ENCODE measurements at regions not wholly inside any gene's neighbourhood (a gene's known extent, or its start where the extent isn't known, plus 50 kb on each side); places are given as distances from the start of the nearest gene placed in this dataset.
"Not testable (repeated sequence)": the region's sequence is repeated elsewhere in the genome, so short reads cannot be mapped to it uniquely, and the experiment has no call there.

- no peak for DNase-seq (ENCODE audit: low spot score)
Observed at GRCh38 chr7:106448992-106449859, 164.4 kb upstream of the NAMPT start.

DNA sequence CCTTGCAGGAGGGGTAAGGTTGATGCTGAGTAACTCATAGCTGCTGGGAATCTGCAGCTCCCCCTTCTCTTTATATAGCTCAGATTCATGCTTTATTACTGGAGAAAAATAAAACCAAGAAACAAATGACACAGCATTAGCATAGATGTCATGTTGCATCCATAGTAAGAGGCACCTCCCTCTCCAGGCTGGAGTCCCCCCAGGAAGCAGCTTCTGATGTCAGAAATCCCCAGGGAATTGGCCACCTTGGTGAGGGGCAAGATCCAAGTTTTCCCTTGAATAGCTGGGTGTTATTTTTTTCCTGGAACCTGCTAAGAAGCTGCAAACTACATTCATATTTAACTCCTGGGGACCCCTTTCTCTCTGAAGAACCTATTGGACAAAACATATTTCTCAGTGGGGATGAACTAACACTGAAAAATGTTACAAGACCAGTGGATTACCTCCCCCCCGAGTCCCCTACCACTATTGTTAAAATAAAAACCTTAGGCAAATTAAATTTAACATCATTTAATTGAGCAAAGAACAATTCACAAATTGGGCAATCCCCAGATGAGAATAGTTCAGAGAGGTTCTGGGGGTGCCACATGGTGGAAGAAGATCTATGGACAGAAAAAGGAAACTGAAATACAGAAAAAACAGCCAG lies 163.7 kb upstream of the NAMPT start:
- DNase-seq (ENCODE audit: low spot score) = no peak

GRCh38 chr7:106447318-106447847 lies 162.6 kb upstream of the NAMPT start:
- DNase-seq (ENCODE audit: low spot score) = no peak

GRCh38 chr7:106445366-106445765 lies 160.6 kb upstream of the NAMPT start:
- DNase-seq (ENCODE audit: low spot score) = not testable (repeated sequence)

DNA sequence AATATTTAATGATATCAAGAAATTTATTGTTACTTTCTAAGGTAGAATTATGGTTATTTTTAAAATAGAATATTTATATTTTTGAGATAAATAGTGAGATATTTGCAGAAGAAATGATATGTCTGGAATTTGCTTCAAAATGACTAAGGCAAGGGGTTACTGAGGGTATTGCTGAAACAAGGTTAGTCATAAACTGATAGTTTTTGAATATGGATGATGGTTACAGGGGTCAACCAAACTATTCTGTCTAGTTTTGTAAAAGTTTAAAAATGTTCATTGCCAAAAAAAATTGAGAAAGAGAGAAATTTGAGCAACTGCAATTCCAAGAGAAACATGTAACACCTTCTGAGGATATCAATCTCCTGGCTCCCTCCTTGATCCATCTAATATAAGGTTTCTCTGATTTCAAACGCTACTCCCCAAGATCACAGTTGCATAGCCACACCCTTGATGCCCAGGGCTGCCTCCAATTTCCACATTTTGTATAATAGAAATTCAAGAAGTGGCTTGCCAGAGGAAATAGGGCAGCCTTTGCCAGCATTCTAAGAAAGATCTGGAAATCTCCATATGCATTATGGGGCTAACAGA lies 159.4 kb upstream of the NAMPT start:
- no peak for DNase-seq (ENCODE audit: low spot score)

- DNase-seq (ENCODE audit: low spot score) = no peak
Observed at GRCh38 chr7:106443156-106443555, 158.4 kb upstream of the NAMPT start.

- no peak for DNase-seq (ENCODE audit: low spot score)
Observed at GRCh38 chr7:106442476-106442875, 157.7 kb upstream of the NAMPT start.

- not testable (repeated sequence) for DNase-seq (ENCODE audit: low spot score)
Observed at GRCh38 chr7:106441343-106441742, 156.6 kb upstream of the NAMPT start.

DNA sequence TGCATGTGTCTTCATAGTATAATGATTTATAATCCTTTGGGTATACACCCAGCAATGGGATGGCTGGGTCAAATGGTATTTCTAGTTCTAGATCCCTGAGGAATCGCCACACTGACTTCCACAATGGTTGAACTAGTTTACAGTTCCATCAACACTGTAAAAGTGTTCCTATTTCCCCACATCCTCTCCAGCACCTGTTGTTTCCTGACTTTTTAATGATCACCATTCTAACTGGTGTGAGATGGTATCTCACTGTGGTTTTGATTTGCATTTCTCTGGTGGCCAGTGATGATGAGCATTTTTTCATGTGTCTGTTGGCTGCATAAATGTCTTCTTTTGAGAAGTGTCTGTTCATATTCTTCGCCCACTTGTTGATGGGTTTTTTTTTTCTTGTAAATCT lies 152.2 kb upstream of the NAMPT start:
- not testable (repeated sequence) for DNase-seq (ENCODE audit: low spot score)

DNA sequence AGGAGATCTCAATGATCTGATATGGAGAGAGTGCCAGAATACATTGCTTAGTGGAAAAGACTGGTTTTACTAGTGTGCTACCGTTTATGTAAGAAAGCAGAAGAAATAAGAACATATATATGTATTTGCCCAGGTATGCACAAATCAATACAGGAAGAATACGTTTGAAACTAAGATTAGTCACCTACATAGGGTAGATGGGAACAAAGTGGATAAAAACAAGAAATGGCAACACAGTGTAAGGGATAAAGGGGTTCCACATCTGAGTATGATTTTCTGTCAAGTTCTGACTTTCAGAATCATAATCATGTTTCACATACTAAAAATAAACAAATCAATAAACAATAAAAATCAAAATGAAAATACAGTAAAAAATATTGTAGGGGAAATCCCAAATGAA lies 148.6 kb upstream of the NAMPT start:
- no peak for DNase-seq (ENCODE audit: low spot score)

DNA sequence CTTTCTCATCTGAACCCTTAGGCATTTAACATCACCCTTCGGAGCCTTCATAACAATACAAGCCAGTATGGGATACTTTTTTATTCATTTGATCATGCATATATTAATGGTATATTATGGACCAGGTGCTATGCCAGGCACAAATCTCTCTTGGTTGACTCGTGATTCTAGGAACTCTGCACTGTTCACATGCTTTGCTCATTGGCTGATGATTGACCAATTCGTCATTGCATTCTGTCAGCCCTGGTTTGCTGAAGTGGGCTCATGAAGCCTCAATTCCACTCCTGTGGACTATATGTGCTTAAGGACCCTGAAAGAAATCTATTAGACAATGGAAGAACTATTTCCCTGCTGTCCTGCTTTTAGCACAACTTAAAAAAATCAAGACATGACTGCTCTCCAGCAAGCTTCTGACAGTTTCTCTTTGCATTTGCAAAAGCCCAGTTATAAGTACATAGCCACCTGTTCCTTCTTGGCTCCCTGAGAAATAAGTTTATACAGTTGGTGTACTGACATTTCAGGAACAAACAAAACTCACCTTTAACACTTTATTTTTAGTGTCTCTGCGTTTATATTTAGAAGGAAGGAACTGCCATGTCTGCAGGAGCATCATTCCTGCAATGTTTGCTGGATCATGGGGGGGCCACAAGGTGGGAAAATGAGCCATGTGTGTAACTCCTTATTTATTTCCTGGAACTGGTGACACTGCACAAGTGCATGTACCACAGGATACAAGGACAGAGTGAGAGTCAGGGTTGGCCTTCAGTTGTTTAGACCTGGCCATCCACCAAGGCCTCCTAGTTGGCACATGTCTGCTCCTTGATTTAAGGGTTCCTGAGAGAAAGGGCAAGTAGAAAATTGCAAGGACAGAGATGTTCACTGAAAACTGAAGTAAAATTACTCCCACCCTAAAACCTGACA lies 146.0 kb upstream of the NAMPT start:
- DNase-seq (ENCODE audit: low spot score) = no peak

- no peak for DNase-seq (ENCODE audit: low spot score)
Observed at GRCh38 chr7:106430103-106430502, 145.3 kb upstream of the NAMPT start.

GRCh38 chr7:106426803-106427202 lies 142.0 kb upstream of the NAMPT start:
- no peak for DNase-seq (ENCODE audit: low spot score)

- peak; percentile 49 for DNase-seq (ENCODE audit: low spot score)
Observed at GRCh38 chr7:106425017-106425719, 140.4 kb upstream of the NAMPT start.

DNA sequence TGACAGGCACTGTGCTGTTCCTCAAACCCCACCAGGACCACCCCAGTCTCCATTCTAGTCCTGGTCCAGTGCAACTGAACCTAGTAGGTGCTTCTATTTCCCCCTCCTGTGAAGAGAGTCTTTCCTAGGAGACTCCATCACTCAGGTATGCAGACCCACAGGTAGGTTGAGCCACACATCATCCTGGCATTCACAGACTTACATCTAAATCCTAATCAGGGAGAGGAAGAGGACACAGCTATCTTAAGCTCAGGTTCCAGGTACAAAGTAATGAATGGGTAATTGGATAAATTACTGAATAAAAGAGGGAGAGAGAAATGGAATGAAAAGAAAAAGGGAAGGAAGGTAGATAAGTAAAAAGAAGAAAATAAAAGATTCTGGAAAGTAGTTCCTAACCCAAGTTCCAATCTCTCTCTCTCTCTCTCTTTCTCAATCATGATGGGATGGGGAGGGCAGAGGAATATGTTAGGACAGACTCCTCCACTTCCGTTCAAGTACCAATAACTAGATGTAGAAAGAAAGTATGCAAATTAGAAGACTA lies 139.8 kb upstream of the NAMPT start:
- no peak for DNase-seq (ENCODE audit: low spot score)

- DNase-seq (ENCODE audit: low spot score) = no peak
Observed at GRCh38 chr7:106423821-106424475, 139.2 kb upstream of the NAMPT start.

GRCh38 chr7:106423111-106423510 lies 138.3 kb upstream of the NAMPT start:
- DNase-seq (ENCODE audit: low spot score) = no peak

DNA sequence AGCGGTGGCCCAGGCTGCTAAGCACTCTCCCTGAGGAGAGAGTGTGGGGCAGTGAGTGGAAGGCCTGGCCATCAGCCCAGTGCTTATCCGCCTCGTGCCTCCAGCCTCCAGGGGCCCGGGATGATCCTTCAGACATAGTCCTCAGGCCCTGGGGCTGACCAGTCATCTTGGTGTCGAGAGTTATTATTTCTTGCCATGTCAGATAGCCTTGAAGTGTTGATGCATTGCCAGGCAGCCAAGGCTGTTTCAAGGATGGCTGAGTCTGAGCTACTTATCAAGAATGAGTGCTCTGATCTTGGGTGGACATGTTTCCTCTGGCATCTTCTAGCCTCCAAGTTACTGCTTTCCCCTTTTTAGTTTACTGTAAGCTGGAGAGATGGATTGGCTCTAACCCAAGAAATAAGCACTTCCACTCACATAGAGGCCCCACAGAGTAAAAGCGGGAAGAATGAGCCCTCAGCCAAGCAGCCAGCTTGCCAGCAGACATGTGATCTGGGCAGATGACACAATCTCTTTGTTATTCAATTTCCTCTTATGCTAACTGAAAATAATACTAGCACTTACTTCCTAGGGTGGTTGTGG lies 136.5 kb upstream of the NAMPT start:
- no peak for DNase-seq (ENCODE audit: low spot score)

GRCh38 chr7:106420736-106421135 lies 136.0 kb upstream of the NAMPT start:
- no peak for DNase-seq (ENCODE audit: low spot score)

GRCh38 chr7:106420210-106420609 lies 135.4 kb upstream of the NAMPT start:
- DNase-seq (ENCODE audit: low spot score) = no peak
